A549 (cell line): ENCODE measurements at regions not wholly inside any gene's neighbourhood (a gene's known extent, or its start where the extent isn't known, plus 50 kb on each side); places are given as distances from the start of the nearest gene placed in this dataset.

ENCODE experiments used
- ATAC-seq, 2 experiments: fragments of 200-7000 bp in 1 of 2; fragments of >200 bp in 1 of 2; cut with Nextera tagmentation in 1 of 2; cut with Tn5 transposase in 1 of 2; 3 replicates each; pipeline versions ENCODE4 v1.8.0 to v1.9.1; 2018 to 2020; ENCODE audit warnings: mild to moderate bottlenecking in 1 of 2, moderate library complexity in 1 of 2
- CTCF ChIA-PET: fragments of 300-600 bp; sonication (Branson Sonifier 250); formaldehyde crosslinking; extraction: SDS; loops from one replicate; lab custom pipeline; 2021; ENCODE audit warnings: antibody characterized with exemption, inconsistent platforms; lab: Yijun Ruan, JAX
- POLR2A ChIA-PET: fragments of 350-600 bp; formaldehyde crosslinking; extraction: SDS; loops from one replicate; lab custom pipeline; 2021; ENCODE audit warnings: antibody characterized with exemption, inconsistent platforms; lab: Yijun Ruan, JAX
- DNase-seq, 2 experiments: peaks; one replicate each; pipeline versions ENCODE4 v3.0.0 to v3.0.0-alpha.2; 2011 to 2016; ENCODE audit warnings: low read depth in 1 of 2, low spot score in 1 of 2
- FAIRE-seq: peaks from 2 replicates; lab custom pipeline; 2011; peaks lifted over from hg19 to GRCh38; lab: Jason Lieb, UNC
- H3K27ac ChIP-seq, 2 experiments: fragments of >200 bp; sonication (Bioruptor Twin); formaldehyde crosslinking; 3 replicates each; pipeline ENCODE4 v1.5.1; 2016 to 2017
- H3K4me1 ChIP-seq: fragments of >200 bp; sonication (Bioruptor Twin); formaldehyde crosslinking; 3 replicates; pipeline ENCODE4 v1.6.1; 2016
- H3K4me2 ChIP-seq: fragments of >200 bp; sonication (Bioruptor Twin); formaldehyde crosslinking; 3 replicates; pipeline ENCODE4 v1.6.1; 2016
- H3K4me3 ChIP-seq: fragments of >200 bp; sonication (Bioruptor Twin); formaldehyde crosslinking; 3 replicates; pipeline ENCODE4 v1.5.1; 2016
- H3K9me3 ChIP-seq: fragments of >200 bp; sonication (Bioruptor Twin); formaldehyde crosslinking; 3 replicates; pipeline ENCODE4 v1.6.1; 2016
- ATOH8 ChIP-seq: fragments of 250-450 bp; sonication (Bioruptor Pico); IDR thresholded peaks from 2 replicates; pipeline ENCODE4 v1.5.0; 2020; ENCODE audit warnings: low read depth, mild to moderate bottlenecking, moderate library complexity
- CEBPB ChIP-seq, 2 experiments: fragments of >200 bp in 1 of 2; sonication (Bioruptor Twin) in 1 of 2; formaldehyde crosslinking in 1 of 2; IDR thresholded peaks; 2 replicates each; pipeline ENCODE4 v1.6.1; 2012 to 2016
- CTCF ChIP-seq: fragments of >200 bp; sonication (Bioruptor Twin); formaldehyde crosslinking; IDR thresholded peaks from 3 replicates; pipeline ENCODE4 v1.5.1; 2016
- ELK1 ChIP-seq: fragments of 150-350 bp; IDR thresholded peaks from 2 replicates; pipeline ENCODE4 v1.6.1; 2014; ENCODE audit warnings: low read depth, mild to moderate bottlenecking, low read length
- EP300 ChIP-seq, 2 experiments: fragments of >200 bp; sonication (Bioruptor Twin); formaldehyde crosslinking; IDR thresholded peaks; 2 replicates in 1 of 2; 3 replicates in 1 of 2; pipeline ENCODE4 v1.6.1; 2016 to 2017
- HDAC2 ChIP-seq: fragments of 200-600 bp; sonication (generic); IDR thresholded peaks from 2 replicates; pipeline ENCODE4 v1.6.1; 2016
- HES2 ChIP-seq: fragments of >200 bp; sonication (Bioruptor Twin); formaldehyde crosslinking; IDR thresholded peaks from 2 replicates; pipeline ENCODE4 v1.6.1; 2016
- HEYL ChIP-seq: fragments of 250-450 bp; sonication (Bioruptor Pico); IDR thresholded peaks from 2 replicates; pipeline ENCODE4 v1.8.0; 2021; ENCODE audit warnings: mild to moderate bottlenecking, moderate library complexity
- HOXB13 ChIP-seq: fragments of 250-450 bp; sonication (Bioruptor Pico); IDR thresholded peaks from 2 replicates; pipeline ENCODE4 v1.5.0; 2020; ENCODE audit warnings: low read depth, mild to moderate bottlenecking, moderate library complexity
- JUN ChIP-seq, 2 experiments: fragments of >200 bp; sonication (Bioruptor Twin); formaldehyde crosslinking; IDR thresholded peaks; 2 replicates in 1 of 2; 3 replicates in 1 of 2; pipeline ENCODE4 v1.6.1; 2016 to 2017
- KDM1A ChIP-seq: fragments of 200-600 bp; sonication (generic); IDR thresholded peaks from 2 replicates; pipeline ENCODE4 v1.6.1; 2016; ENCODE audit warnings: low read depth, mild to moderate bottlenecking
- KDM5A ChIP-seq: fragments of 200-600 bp; sonication (generic); IDR thresholded peaks from 2 replicates; pipeline ENCODE4 v1.6.1; 2016; ENCODE audit warnings: antibody characterized with exemption, mild to moderate bottlenecking
- NPAS2 ChIP-seq: fragments of 250-450 bp; sonication (Bioruptor Pico); IDR thresholded peaks from 2 replicates; pipeline ENCODE4 v1.8.0; 2022; ENCODE audit warnings: mild to moderate bottlenecking, moderate library complexity, borderline replicate concordance
- RARB ChIP-seq: fragments of 250-450 bp; sonication (Bioruptor Pico); IDR thresholded peaks from 2 replicates; pipeline ENCODE4 v1.8.0; 2021; ENCODE audit warnings: mild to moderate bottlenecking, moderate library complexity
- RCOR1 ChIP-seq: fragments of 150-350 bp; IDR thresholded peaks from 2 replicates; pipeline ENCODE4 v1.6.1; 2014; ENCODE audit warnings: antibody characterized with exemption, low read length, low read depth
- RFX5 ChIP-seq: fragments of 450-650 bp; IDR thresholded peaks from 2 replicates; pipeline ENCODE4 v1.7.1; 2014; ENCODE audit warnings: antibody characterized with exemption, mild to moderate bottlenecking, moderate library complexity
- TFCP2L1 ChIP-seq: fragments of 250-450 bp; sonication (Bioruptor Pico); IDR thresholded peaks from 2 replicates; pipeline ENCODE4 v1.5.0; 2021; ENCODE audit warnings: mild to moderate bottlenecking
- USF2 ChIP-seq: fragments of 450-650 bp; IDR thresholded peaks from 2 replicates; pipeline ENCODE4 v1.6.1; 2014; ENCODE audit warnings: antibody characterized with exemption
- ZNF302 ChIP-seq: fragments of 250-450 bp; sonication (Bioruptor Pico); IDR thresholded peaks from 2 replicates; pipeline ENCODE4 v1.9.0; 2021; ENCODE audit warnings: inconsistent platforms, mild to moderate bottlenecking, moderate library complexity
- ZSCAN20 ChIP-seq: fragments of 250-450 bp; sonication (Bioruptor Pico); IDR thresholded peaks from 2 replicates; pipeline ENCODE4 v1.8.0; 2022; ENCODE audit warnings: mild to moderate bottlenecking, moderate library complexity
- WGBS: methylation state at CpG from one replicate; pipeline ENCODE4 v1.1.6; 2017; ENCODE audit errors: missing lambda C conversion rate; 5-methylcytosine and 5-hydroxymethylcytosine counted together

- TF ChIP-seq NPAS2 (CRISPR knock-in tag) (no peak), RFX5 (no peak), USF2 (no peak), ELK1 (no peak), HDAC2 (no peak)
Observed at GRCh38 chr12:89878327-89878726, 169.7 kb upstream of the ATP2B1 start (continued).

GRCh38 chr12:89877671-89878070 lies 169.0 kb upstream of the ATP2B1 start:
- Histone ChIP-seq H3K4me3 (no peak overlapping the region), H3K9me3 (no peaks in the 10 kb centered on the region), H3K4me2 (no peak overlapping the region), H3K4me1 (no peaks in the 10 kb centered on the region), H3K27ac (no peak overlapping the region)
- 93% methylated on average over 3 of the region's 3 CpGs for WGBS
- ATAC-seq (no peak), DNase-seq (no peak), FAIRE-seq (no peak)
- POLR2A ChIA-PET = no interaction called here
- TF ChIP-seq HES2 (no peak), RCOR1 (no peak), ATOH8 (CRISPR knock-in tag) (no peak), HEYL (no peak), KDM1A (no peak), JUN (IDR thresholded peaks at IDR 0.05) (no peak), KDM5A (no peak), TFCP2L1 (CRISPR knock-in tag) (no peak), ZSCAN20 (CRISPR knock-in tag) (no peak), ZNF302 (no peak), EP300 (IDR thresholded peaks at IDR 0.05) (no peak), RARB (CRISPR knock-in tag) (no peak), HDAC2 (no peak)
- CTCF ChIA-PET = no interaction called here

GRCh38 chr12:89877136-89877535 lies 168.5 kb upstream of the ATP2B1 start:
- DNase-seq = no peak
- ChIA-PET POLR2A (no interaction called here), CTCF (no interaction called here)
- TF ChIP-seq CTCF (no peak), HOXB13 (CRISPR knock-in tag) (no peak), CEBPB (IDR thresholded peaks at IDR 0.05) (no peak), ATOH8 (CRISPR knock-in tag) (no peak), NPAS2 (CRISPR knock-in tag) (no peak)
- Histone ChIP-seq H3K4me1 (no peaks in the 10 kb centered on the region), H3K4me2 (no peak overlapping the region), H3K27ac (no peak overlapping the region), H3K9me3 (no peaks in the 10 kb centered on the region), H3K4me3 (no peak overlapping the region)
- WGBS = 93% methylated on average over 3 of the region's 3 CpGs
- FAIRE-seq = no peak
- ATAC-seq = no peak
